ENCODE measurements at regions not wholly inside any gene's neighbourhood (a gene's known extent, or its start where the extent isn't known, plus 50 kb on each side); places are given as distances from the start of the nearest gene placed in this dataset.

- H4K8ac ChIP-seq (ENCODE audit: low read depth, low read length) = no peak overlapping the region
- no peak overlapping the region for H3K27ac ChIP-seq (replicated peaks; ENCODE audit: low read length)
- no peaks in the 10 kb centered on the region for H3K9me3 ChIP-seq (replicated peaks in 1 of 2; ENCODE audit: control insufficient read depth in 2 of 2, insufficient read depth in 1 of 2, low read depth in 1 of 2, low read length in 2 of 2)
- no peak overlapping the region for H3K4ac ChIP-seq (ENCODE audit: low read length)
- no peak overlapping the region for H2AK5ac ChIP-seq (ENCODE audit: low read depth, low read length)
- H2BK120ac ChIP-seq (ENCODE audit: low read depth, low read length) = no peak overlapping the region
- H3K9ac ChIP-seq (ENCODE audit: low read depth, low read length, poor library complexity) = no peak overlapping the region
- H3K79me1 ChIP-seq (ENCODE audit: low read depth, low read length) = no peaks in the 10 kb centered on the region
- no peak overlapping the region for H2BK15ac ChIP-seq (ENCODE audit: low read length)
- DNase-seq (ENCODE audit: low spot score) = no peak
- no CpG with 5 or more reads among the region's 2 CpGs for WGBS, 2 donors (ENCODE audit: extremely low coverage in 2 of 2, insufficient read length in 2 of 2, insufficient replicate concordance in 1 of 2)
- H2BK12ac ChIP-seq (ENCODE audit: low read length) = no peak overlapping the region
- no peak overlapping the region for H3K4me3 ChIP-seq (ENCODE audit: low read length in 2 of 2)
- no peak overlapping the region for H3K23ac ChIP-seq (ENCODE audit: low read depth, low read length, poor library complexity)
- H3K4me2 ChIP-seq (ENCODE audit: insufficient read depth, low read length, poor library complexity, severe bottlenecking) = no peak overlapping the region
- H2AFZ ChIP-seq (ENCODE audit: low read length) = no peak overlapping the region
- no peak overlapping the region for H3K14ac ChIP-seq (ENCODE audit: low read length)
- no peak overlapping the region for H4K91ac ChIP-seq (ENCODE audit: low read depth, low read length, poor library complexity)
- H3K36me3 ChIP-seq (replicated peaks in 1 of 2; ENCODE audit: control insufficient read depth in 2 of 2, insufficient read depth in 2 of 2, low read length in 2 of 2) = no peaks in the 10 kb centered on the region
- no peak overlapping the region for H2BK5ac ChIP-seq (ENCODE audit: low read length)
- no peak overlapping the region for H3K18ac ChIP-seq (ENCODE audit: low read length)
- H3K4me1 ChIP-seq (ENCODE audit: control insufficient read depth in 2 of 2, insufficient read depth in 1 of 2, low read depth in 1 of 2, low read length in 2 of 2) = peaks cover 0 to 3% of the 10 kb centered on the region in 2 donors
- no peaks in the 10 kb centered on the region for H3K27me3 ChIP-seq (ENCODE audit: control insufficient read depth in 3 of 3, insufficient read depth in 3 of 3, low read depth in 1 of 3, low read length in 3 of 3)
These were observed 108.5 kb downstream of the PCTP start for GRCh38 chr17:55859301-55859795.

- Histone ChIP-seq H2BK120ac (ENCODE audit: low read depth, low read length) (no peak overlapping the region), H3K4ac (ENCODE audit: low read length) (no peak overlapping the region), H2BK5ac (ENCODE audit: low read length) (no peak overlapping the region), H2AFZ (ENCODE audit: low read length) (no peak overlapping the region), H2BK15ac (ENCODE audit: low read length) (no peak overlapping the region), H3K79me1 (ENCODE audit: low read depth, low read length) (no peaks in the 10 kb centered on the region), H3K4me1 (ENCODE audit: control insufficient read depth in 2 of 2, insufficient read depth in 1 of 2, low read depth in 1 of 2, low read length in 2 of 2) (no peaks in the 10 kb centered on the region), H3K27me3 (ENCODE audit: control insufficient read depth in 3 of 3, insufficient read depth in 3 of 3, low read depth in 1 of 3, low read length in 3 of 3) (no peaks in the 10 kb centered on the region), H4K8ac (ENCODE audit: low read depth, low read length) (no peak overlapping the region), H2AK5ac (ENCODE audit: low read depth, low read length) (no peak overlapping the region), H3K14ac (ENCODE audit: low read length) (no peak overlapping the region), H2BK12ac (ENCODE audit: low read length) (no peak overlapping the region), H3K27ac (replicated peaks; ENCODE audit: low read length) (no peak overlapping the region), H3K9me3 (replicated peaks in 1 of 2; ENCODE audit: control insufficient read depth in 2 of 2, insufficient read depth in 1 of 2, low read depth in 1 of 2, low read length in 2 of 2) (peaks cover 0 to 4% of the 10 kb centered on the region in 2 donors), H4K91ac (ENCODE audit: low read depth, low read length, poor library complexity) (no peak overlapping the region), H3K18ac (ENCODE audit: low read length) (no peak overlapping the region), H3K36me3 (replicated peaks in 1 of 2; ENCODE audit: control insufficient read depth in 2 of 2, insufficient read depth in 2 of 2, low read length in 2 of 2) (no peaks in the 10 kb centered on the region), H3K4me2 (ENCODE audit: insufficient read depth, low read length, poor library complexity, severe bottlenecking) (no peak overlapping the region), H3K4me3 (ENCODE audit: low read length in 2 of 2) (no peak overlapping the region), H3K23ac (ENCODE audit: low read depth, low read length, poor library complexity) (no peak overlapping the region), H3K9ac (ENCODE audit: low read depth, low read length, poor library complexity) (no peak overlapping the region)
- no peak for DNase-seq (ENCODE audit: low spot score)
These were observed 114.4 kb downstream of the PCTP start for GRCh38 chr17:55865072-55865762.

- H3K18ac ChIP-seq (ENCODE audit: low read length) = no peak overlapping the region
These were observed 119.2 kb downstream of the PCTP start for GRCh38 chr17:55870044-55870443.

GRCh38 chr17:55872374-55872773 lies 121.5 kb downstream of the PCTP start:
- peaks cover 0 to 4% of the 10 kb centered on the region in 2 donors for H3K9me3 ChIP-seq (replicated peaks in 1 of 2; ENCODE audit: control insufficient read depth in 2 of 2, insufficient read depth in 1 of 2, low read depth in 1 of 2, low read length in 2 of 2)
- H4K8ac ChIP-seq (ENCODE audit: low read depth, low read length) = no peak overlapping the region
- H2AFZ ChIP-seq (ENCODE audit: low read length) = no peak overlapping the region
- H3K4ac ChIP-seq (ENCODE audit: low read length) = no peak overlapping the region
- no peak overlapping the region for H2BK5ac ChIP-seq (ENCODE audit: low read length)
- H2BK15ac ChIP-seq (ENCODE audit: low read length) = no peak overlapping the region
- H3K4me1 ChIP-seq (ENCODE audit: control insufficient read depth in 2 of 2, insufficient read depth in 1 of 2, low read depth in 1 of 2, low read length in 2 of 2) = no peaks in the 10 kb centered on the region
- WGBS, 2 donors (ENCODE audit: extremely low coverage in 2 of 2, insufficient read length in 2 of 2, insufficient replicate concordance in 1 of 2) = no CpG with 5 or more reads among the region's 3 CpGs
- no peak for DNase-seq (ENCODE audit: low spot score)
- H4K91ac ChIP-seq (ENCODE audit: low read depth, low read length, poor library complexity) = no peak overlapping the region
- H3K9ac ChIP-seq (ENCODE audit: low read depth, low read length, poor library complexity) = no peak overlapping the region
- no peak overlapping the region for H2AK5ac ChIP-seq (ENCODE audit: low read depth, low read length)
- H3K27me3 ChIP-seq (ENCODE audit: control insufficient read depth in 3 of 3, insufficient read depth in 3 of 3, low read depth in 1 of 3, low read length in 3 of 3) = no peaks in the 10 kb centered on the region
- no peak overlapping the region for H3K23ac ChIP-seq (ENCODE audit: low read depth, low read length, poor library complexity)
- H3K79me1 ChIP-seq (ENCODE audit: low read depth, low read length) = no peaks in the 10 kb centered on the region
- no peak overlapping the region for H3K4me3 ChIP-seq (ENCODE audit: low read length in 2 of 2)
- H2BK120ac ChIP-seq (ENCODE audit: low read depth, low read length) = no peak overlapping the region
- H3K18ac ChIP-seq (ENCODE audit: low read length) = no peak overlapping the region
- H3K4me2 ChIP-seq (ENCODE audit: insufficient read depth, low read length, poor library complexity, severe bottlenecking) = no peak overlapping the region
- no peak overlapping the region for H3K27ac ChIP-seq (replicated peaks; ENCODE audit: low read length)
- no peak overlapping the region for H2BK12ac ChIP-seq (ENCODE audit: low read length)
- no peak overlapping the region for H3K14ac ChIP-seq (ENCODE audit: low read length)
- H3K36me3 ChIP-seq (replicated peaks in 1 of 2; ENCODE audit: control insufficient read depth in 2 of 2, insufficient read depth in 2 of 2, low read length in 2 of 2) = no peaks in the 10 kb centered on the region

More at GRCh38 chr17:55870044-55870443, 119.2 kb downstream of the PCTP start:
- no peak overlapping the region for H2AFZ ChIP-seq (ENCODE audit: low read length)
- no peaks in the 10 kb centered on the region for H3K27me3 ChIP-seq (ENCODE audit: control insufficient read depth in 3 of 3, insufficient read depth in 3 of 3, low read depth in 1 of 3, low read length in 3 of 3)
- no peak overlapping the region for H3K4me3 ChIP-seq (ENCODE audit: low read length in 2 of 2)
- no peak overlapping the region for H2AK5ac ChIP-seq (ENCODE audit: low read depth, low read length)
- H3K9me3 ChIP-seq (replicated peaks in 1 of 2; ENCODE audit: control insufficient read depth in 2 of 2, insufficient read depth in 1 of 2, low read depth in 1 of 2, low read length in 2 of 2) = peaks cover 0 to 4% of the 10 kb centered on the region in 2 donors
- H3K79me1 ChIP-seq (ENCODE audit: low read depth, low read length) = no peaks in the 10 kb centered on the region
- H3K27ac ChIP-seq (replicated peaks; ENCODE audit: low read length) = no peak overlapping the region
- H3K4me1 ChIP-seq (ENCODE audit: control insufficient read depth in 2 of 2, insufficient read depth in 1 of 2, low read depth in 1 of 2, low read length in 2 of 2) = no peaks in the 10 kb centered on the region
- H4K8ac ChIP-seq (ENCODE audit: low read depth, low read length) = no peak overlapping the region
- no peak overlapping the region for H3K14ac ChIP-seq (ENCODE audit: low read length)
- H3K9ac ChIP-seq (ENCODE audit: low read depth, low read length, poor library complexity) = no peak overlapping the region
- DNase-seq (ENCODE audit: low spot score) = no peak
- no peak overlapping the region for H2BK15ac ChIP-seq (ENCODE audit: low read length)
- H3K36me3 ChIP-seq (replicated peaks in 1 of 2; ENCODE audit: control insufficient read depth in 2 of 2, insufficient read depth in 2 of 2, low read length in 2 of 2) = no peaks in the 10 kb centered on the region
- H4K91ac ChIP-seq (ENCODE audit: low read depth, low read length, poor library complexity) = no peak overlapping the region
- no peak overlapping the region for H3K23ac ChIP-seq (ENCODE audit: low read depth, low read length, poor library complexity)
- no peak overlapping the region for H2BK120ac ChIP-seq (ENCODE audit: low read depth, low read length)
- H3K4me2 ChIP-seq (ENCODE audit: insufficient read depth, low read length, poor library complexity, severe bottlenecking) = no peak overlapping the region
- H2BK5ac ChIP-seq (ENCODE audit: low read length) = no peak overlapping the region
- H3K4ac ChIP-seq (ENCODE audit: low read length) = no peak overlapping the region
- H2BK12ac ChIP-seq (ENCODE audit: low read length) = no peak overlapping the region

All from neuronal stem cell (in vitro differentiated cells).